WTC11 (cell line): ENCODE measurements at regions not wholly inside any gene's neighbourhood (a gene's known extent, or its start where the extent isn't known, plus 50 kb on each side); places are given as distances from the start of the nearest gene placed in this dataset.
"Not testable (repeated sequence)": the region's sequence is repeated elsewhere in the genome, so short reads cannot be mapped to it uniquely, and the experiment has no call there.

ENCODE experiments used
- ATAC-seq: fragments of 200-7000 bp; cut with Tn5 transposase; 2 replicates; pipeline ENCODE4 v1.10.0; 2021; ENCODE audit warnings: mild to moderate bottlenecking, moderate library complexity
- CTCF ChIA-PET: fragments of 300-600 bp; sonication (Branson Sonifier 250); formaldehyde crosslinking; loops from one replicate; lab custom pipeline; 2021; ENCODE audit warnings: antibody characterized with exemption; lab: Charles Lee
- POLR2A ChIA-PET: fragments of 350-600 bp; sonication (Branson Sonifier 250); formaldehyde crosslinking; loops from one replicate; lab custom pipeline; 2021; ENCODE audit warnings: antibody characterized with exemption; lab: Charles Lee
- DNase-seq: peaks from one replicate; pipeline ENCODE4 v3.0.0; 2021; ENCODE audit warnings: low spot score
- H3K27ac Mint-ChIP-seq: 2 replicates; pipeline ENCODE4 v1.8.0; 2021; ENCODE audit warnings: mixed read lengths
- H3K27me3 Mint-ChIP-seq: 2 replicates; pipeline ENCODE4 v1.8.0; 2021; ENCODE audit warnings: low read depth, mild to moderate bottlenecking, moderate library complexity, mixed read lengths
- H3K36me3 Mint-ChIP-seq: 2 replicates; pipeline ENCODE4 v1.8.0; 2021; ENCODE audit warnings: mixed read lengths
- H3K4me1 Mint-ChIP-seq: 2 replicates; pipeline ENCODE4 v1.8.0; 2022; ENCODE audit warnings: mixed read lengths
- H3K4me3 Mint-ChIP-seq: 2 replicates; pipeline ENCODE4 v1.8.0; 2021; ENCODE audit warnings: mild to moderate bottlenecking, moderate library complexity, mixed read lengths
- H3K9me3 Mint-ChIP-seq: 2 replicates; pipeline ENCODE4 v1.8.0; 2021; ENCODE audit warnings: mixed read lengths
- ETV6 ChIP-seq: sonication (generic); formaldehyde crosslinking; IDR thresholded peaks from 2 replicates; pipeline ENCODE4 v1.8.1; 2022; ENCODE audit warnings: mild to moderate bottlenecking, missing genetic modification reagents
- FOXJ3 ChIP-seq: sonication (generic); formaldehyde crosslinking; IDR thresholded peaks from 2 replicates; pipeline ENCODE4 v1.9.0; 2021; ENCODE audit warnings: missing genetic modification reagents, mild to moderate bottlenecking, borderline replicate concordance
- FOXP1 ChIP-seq: sonication (generic); formaldehyde crosslinking; IDR thresholded peaks from 2 replicates; pipeline ENCODE4 v1.8.0; 2022; ENCODE audit warnings: missing genetic modification reagents, mild to moderate bottlenecking, moderate library complexity, borderline replicate concordance
- GTF2I ChIP-seq: fragments of 250-450 bp; sonication (Bioruptor Pico); conservative IDR thresholded peaks from 2 replicates; pipeline ENCODE4 v1.4.0; 2021; ENCODE audit warnings: mild to moderate bottlenecking
- NR2C2 ChIP-seq: sonication (generic); formaldehyde crosslinking; IDR thresholded peaks from 2 replicates; pipeline ENCODE4 v1.8.0; 2022; ENCODE audit warnings: mild to moderate bottlenecking, missing genetic modification reagents
- TCF7 ChIP-seq: sonication (generic); formaldehyde crosslinking; IDR thresholded peaks from 2 replicates; pipeline ENCODE4 v1.8.0; 2022; ENCODE audit warnings: mild to moderate bottlenecking, low read depth, missing genetic modification reagents, moderate library complexity
- ZBTB21 ChIP-seq: sonication (generic); formaldehyde crosslinking; IDR thresholded peaks from 2 replicates; pipeline ENCODE4 v1.8.1; 2023; ENCODE audit warnings: mild to moderate bottlenecking, missing genetic modification reagents, borderline replicate concordance
- ZNF121 ChIP-seq: sonication (generic); formaldehyde crosslinking; IDR thresholded peaks from 2 replicates; pipeline ENCODE4 v1.8.0; 2023; ENCODE audit warnings: missing genetic modification reagents
- ZNF317 ChIP-seq: sonication (generic); formaldehyde crosslinking; IDR thresholded peaks from 2 replicates; pipeline ENCODE4 v1.8.1; 2023; ENCODE audit warnings: low read depth, mild to moderate bottlenecking, moderate library complexity, missing genetic modification reagents, borderline replicate concordance
- TF ChIP-seq, protein P1 (sequence below): fragments of 250-450 bp; sonication (Bioruptor Pico); IDR thresholded peaks from 2 replicates; pipeline ENCODE4 v1.9.0; 2021; ENCODE audit warnings: mild to moderate bottlenecking, borderline replicate concordance
- TF ChIP-seq, protein P2 (sequence below): sonication (generic); formaldehyde crosslinking; IDR thresholded peaks from 2 replicates; pipeline ENCODE4 v1.8.0; 2023; ENCODE audit warnings: missing genetic modification reagents
- TF ChIP-seq, protein P3 (sequence below): sonication (generic); formaldehyde crosslinking; IDR thresholded peaks from 2 replicates; pipeline ENCODE4 v1.8.1; 2023; ENCODE audit warnings: mild to moderate bottlenecking, missing genetic modification reagents
- TF ChIP-seq, protein P4 (sequence below): sonication (generic); formaldehyde crosslinking; IDR thresholded peaks from 2 replicates; pipeline ENCODE4 v1.8.0; 2022; ENCODE audit warnings: missing genetic modification reagents
- TF ChIP-seq, protein P5 (sequence below): fragments of 250-450 bp; sonication (Bioruptor Pico); IDR thresholded peaks from 2 replicates; pipeline ENCODE4 v1.9.0; 2021; ENCODE audit warnings: mild to moderate bottlenecking

DNA sequence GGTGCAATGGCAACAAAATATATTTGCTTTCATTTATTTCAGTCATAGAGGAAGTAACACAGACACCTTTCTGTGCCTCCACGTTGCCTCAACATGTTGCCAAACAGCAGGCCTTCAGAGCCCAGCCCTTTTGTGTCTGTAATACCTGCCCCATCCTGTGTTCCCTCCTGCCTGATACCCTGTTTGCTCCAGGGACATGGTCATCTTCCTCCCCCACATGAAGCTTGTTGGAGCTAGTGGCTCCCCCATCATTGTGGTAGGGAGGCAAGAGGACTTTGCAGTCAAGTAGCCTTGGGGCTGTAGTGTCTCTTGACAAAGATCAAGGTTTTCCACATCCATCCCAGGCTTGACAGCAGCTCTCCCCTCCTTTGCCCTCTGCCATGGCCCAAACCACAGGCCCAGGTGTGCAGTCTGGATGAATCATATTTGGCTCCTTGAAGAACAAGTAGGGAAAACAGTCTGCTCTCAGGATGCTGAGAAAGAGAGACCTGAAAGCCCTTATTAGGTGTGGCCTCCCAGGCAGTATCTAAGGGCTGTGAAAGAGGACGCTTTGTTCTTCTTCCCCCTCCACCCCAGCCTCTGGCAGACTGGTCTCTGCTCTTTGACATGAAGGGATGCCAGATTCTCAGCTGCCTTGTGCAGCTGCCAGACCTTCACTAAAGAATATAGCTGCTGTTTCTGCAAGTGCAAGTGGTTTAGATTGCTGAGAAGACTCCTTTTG lies 329.0 kb downstream of the C12orf75 start:
- Mint-ChIP-seq H3K4me1 (no peaks in the 10 kb centered on the region), H3K36me3 (no peaks in the 10 kb centered on the region), H3K4me3 (no peak overlapping the region), H3K27me3 (no peaks in the 10 kb centered on the region), H3K9me3 (peaks cover 9% of the 10 kb centered on the region), H3K27ac (no peak overlapping the region)
- no peak for ATAC-seq
- ChIA-PET POLR2A (no interaction called here), CTCF (no interaction called here)
- TF ChIP-seq FOXP1 (CRISPR knock-in tag) (no peak), ZNF121 (no peak), ETV6 (CRISPR knock-in tag) (no peak), FOXJ3 (no peak), NR2C2 (CRISPR knock-in tag) (no peak), ZBTB21 (CRISPR knock-in tag) (no peak), ZNF317 (CRISPR knock-in tag) (no peak), TCF7 (no peak), GTF2I (CRISPR knock-in tag) (no peak)
- TF ChIP-seq, protein P1, sequence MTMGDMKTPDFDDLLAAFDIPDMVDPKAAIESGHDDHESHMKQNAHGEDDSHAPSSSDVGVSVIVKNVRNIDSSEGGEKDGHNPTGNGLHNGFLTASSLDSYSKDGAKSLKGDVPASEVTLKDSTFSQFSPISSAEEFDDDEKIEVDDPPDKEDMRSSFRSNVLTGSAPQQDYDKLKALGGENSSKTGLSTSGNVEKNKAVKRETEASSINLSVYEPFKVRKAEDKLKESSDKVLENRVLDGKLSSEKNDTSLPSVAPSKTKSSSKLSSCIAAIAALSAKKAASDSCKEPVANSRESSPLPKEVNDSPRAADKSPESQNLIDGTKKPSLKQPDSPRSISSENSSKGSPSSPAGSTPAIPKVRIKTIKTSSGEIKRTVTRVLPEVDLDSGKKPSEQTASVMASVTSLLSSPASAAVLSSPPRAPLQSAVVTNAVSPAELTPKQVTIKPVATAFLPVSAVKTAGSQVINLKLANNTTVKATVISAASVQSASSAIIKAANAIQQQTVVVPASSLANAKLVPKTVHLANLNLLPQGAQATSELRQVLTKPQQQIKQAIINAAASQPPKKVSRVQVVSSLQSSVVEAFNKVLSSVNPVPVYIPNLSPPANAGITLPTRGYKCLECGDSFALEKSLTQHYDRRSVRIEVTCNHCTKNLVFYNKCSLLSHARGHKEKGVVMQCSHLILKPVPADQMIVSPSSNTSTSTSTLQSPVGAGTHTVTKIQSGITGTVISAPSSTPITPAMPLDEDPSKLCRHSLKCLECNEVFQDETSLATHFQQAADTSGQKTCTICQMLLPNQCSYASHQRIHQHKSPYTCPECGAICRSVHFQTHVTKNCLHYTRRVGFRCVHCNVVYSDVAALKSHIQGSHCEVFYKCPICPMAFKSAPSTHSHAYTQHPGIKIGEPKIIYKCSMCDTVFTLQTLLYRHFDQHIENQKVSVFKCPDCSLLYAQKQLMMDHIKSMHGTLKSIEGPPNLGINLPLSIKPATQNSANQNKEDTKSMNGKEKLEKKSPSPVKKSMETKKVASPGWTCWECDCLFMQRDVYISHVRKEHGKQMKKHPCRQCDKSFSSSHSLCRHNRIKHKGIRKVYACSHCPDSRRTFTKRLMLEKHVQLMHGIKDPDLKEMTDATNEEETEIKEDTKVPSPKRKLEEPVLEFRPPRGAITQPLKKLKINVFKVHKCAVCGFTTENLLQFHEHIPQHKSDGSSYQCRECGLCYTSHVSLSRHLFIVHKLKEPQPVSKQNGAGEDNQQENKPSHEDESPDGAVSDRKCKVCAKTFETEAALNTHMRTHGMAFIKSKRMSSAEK (CRISPR knock-in tag), result no peak
- TF ChIP-seq, protein P2, sequence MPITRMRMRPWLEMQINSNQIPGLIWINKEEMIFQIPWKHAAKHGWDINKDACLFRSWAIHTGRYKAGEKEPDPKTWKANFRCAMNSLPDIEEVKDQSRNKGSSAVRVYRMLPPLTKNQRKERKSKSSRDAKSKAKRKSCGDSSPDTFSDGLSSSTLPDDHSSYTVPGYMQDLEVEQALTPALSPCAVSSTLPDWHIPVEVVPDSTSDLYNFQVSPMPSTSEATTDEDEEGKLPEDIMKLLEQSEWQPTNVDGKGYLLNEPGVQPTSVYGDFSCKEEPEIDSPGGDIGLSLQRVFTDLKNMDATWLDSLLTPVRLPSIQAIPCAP (CRISPR knock-in tag), result no peak
- TF ChIP-seq, protein P3, sequence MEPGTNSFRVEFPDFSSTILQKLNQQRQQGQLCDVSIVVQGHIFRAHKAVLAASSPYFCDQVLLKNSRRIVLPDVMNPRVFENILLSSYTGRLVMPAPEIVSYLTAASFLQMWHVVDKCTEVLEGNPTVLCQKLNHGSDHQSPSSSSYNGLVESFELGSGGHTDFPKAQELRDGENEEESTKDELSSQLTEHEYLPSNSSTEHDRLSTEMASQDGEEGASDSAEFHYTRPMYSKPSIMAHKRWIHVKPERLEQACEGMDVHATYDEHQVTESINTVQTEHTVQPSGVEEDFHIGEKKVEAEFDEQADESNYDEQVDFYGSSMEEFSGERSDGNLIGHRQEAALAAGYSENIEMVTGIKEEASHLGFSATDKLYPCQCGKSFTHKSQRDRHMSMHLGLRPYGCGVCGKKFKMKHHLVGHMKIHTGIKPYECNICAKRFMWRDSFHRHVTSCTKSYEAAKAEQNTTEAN (CRISPR knock-in tag), result no peak
- TF ChIP-seq, protein P4, sequence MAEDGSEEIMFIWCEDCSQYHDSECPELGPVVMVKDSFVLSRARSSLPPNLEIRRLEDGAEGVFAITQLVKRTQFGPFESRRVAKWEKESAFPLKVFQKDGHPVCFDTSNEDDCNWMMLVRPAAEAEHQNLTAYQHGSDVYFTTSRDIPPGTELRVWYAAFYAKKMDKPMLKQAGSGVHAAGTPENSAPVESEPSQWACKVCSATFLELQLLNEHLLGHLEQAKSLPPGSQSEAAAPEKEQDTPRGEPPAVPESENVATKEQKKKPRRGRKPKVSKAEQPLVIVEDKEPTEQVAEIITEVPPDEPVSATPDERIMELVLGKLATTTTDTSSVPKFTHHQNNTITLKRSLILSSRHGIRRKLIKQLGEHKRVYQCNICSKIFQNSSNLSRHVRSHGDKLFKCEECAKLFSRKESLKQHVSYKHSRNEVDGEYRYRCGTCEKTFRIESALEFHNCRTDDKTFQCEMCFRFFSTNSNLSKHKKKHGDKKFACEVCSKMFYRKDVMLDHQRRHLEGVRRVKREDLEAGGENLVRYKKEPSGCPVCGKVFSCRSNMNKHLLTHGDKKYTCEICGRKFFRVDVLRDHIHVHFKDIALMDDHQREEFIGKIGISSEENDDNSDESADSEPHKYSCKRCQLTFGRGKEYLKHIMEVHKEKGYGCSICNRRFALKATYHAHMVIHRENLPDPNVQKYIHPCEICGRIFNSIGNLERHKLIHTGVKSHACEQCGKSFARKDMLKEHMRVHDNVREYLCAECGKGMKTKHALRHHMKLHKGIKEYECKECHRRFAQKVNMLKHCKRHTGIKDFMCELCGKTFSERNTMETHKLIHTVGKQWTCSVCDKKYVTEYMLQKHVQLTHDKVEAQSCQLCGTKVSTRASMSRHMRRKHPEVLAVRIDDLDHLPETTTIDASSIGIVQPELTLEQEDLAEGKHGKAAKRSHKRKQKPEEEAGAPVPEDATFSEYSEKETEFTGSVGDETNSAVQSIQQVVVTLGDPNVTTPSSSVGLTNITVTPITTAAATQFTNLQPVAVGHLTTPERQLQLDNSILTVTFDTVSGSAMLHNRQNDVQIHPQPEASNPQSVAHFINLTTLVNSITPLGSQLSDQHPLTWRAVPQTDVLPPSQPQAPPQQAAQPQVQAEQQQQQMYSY (CRISPR knock-in tag), result no peak
- TF ChIP-seq, protein P5, sequence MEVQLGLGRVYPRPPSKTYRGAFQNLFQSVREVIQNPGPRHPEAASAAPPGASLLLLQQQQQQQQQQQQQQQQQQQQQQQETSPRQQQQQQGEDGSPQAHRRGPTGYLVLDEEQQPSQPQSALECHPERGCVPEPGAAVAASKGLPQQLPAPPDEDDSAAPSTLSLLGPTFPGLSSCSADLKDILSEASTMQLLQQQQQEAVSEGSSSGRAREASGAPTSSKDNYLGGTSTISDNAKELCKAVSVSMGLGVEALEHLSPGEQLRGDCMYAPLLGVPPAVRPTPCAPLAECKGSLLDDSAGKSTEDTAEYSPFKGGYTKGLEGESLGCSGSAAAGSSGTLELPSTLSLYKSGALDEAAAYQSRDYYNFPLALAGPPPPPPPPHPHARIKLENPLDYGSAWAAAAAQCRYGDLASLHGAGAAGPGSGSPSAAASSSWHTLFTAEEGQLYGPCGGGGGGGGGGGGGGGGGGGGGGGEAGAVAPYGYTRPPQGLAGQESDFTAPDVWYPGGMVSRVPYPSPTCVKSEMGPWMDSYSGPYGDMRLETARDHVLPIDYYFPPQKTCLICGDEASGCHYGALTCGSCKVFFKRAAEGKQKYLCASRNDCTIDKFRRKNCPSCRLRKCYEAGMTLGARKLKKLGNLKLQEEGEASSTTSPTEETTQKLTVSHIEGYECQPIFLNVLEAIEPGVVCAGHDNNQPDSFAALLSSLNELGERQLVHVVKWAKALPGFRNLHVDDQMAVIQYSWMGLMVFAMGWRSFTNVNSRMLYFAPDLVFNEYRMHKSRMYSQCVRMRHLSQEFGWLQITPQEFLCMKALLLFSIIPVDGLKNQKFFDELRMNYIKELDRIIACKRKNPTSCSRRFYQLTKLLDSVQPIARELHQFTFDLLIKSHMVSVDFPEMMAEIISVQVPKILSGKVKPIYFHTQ (CRISPR knock-in tag), result no peak
- DNase-seq, result no peak

DNA sequence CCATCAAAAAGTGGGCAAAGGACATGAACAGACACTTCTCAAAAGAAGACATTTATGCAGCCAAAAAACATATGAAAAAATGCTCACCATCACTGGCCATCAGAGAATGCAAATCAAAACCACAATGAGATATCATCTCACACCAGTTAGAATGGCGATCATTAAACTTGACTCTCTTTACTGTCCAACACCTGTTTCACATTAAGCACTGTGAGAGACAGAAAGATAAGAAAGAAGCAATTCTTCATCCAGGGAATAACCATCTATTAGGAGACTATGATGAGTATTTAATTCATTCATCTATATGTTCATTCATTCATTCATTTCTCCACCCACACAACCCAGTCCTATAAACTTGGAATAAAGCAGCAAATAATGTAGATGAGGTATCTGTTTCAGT lies 334.3 kb downstream of the C12orf75 start:
- H3K27me3 Mint-ChIP-seq, H3K9me3 Mint-ChIP-seq, H3K36me3 Mint-ChIP-seq, H3K4me3 Mint-ChIP-seq, ATAC-seq, H3K27ac Mint-ChIP-seq, DNase-seq, H3K4me1 Mint-ChIP-seq, CTCF ChIA-PET, POLR2A ChIA-PET: not testable (repeated sequence)
